GM12878 (cell line): ENCODE measurements at regions not wholly inside any gene's neighbourhood (a gene's known extent, or its start where the extent isn't known, plus 50 kb on each side); places are given as distances from the start of the nearest gene placed in this dataset.

Source experiments
- ATAC-seq: fragments of 200-7000 bp; cut with Tn5 transposase; 3 replicates; pipeline ENCODE4 v1.9.1; 2020; ENCODE audit warnings: mild to moderate bottlenecking, moderate library complexity
- BruUV-seq: library from RNA; stranded (reverse); fragments of 400-500 nt; replicated peaks from 2 replicates; lab custom pipeline; 2021; lab: Mats Ljungman, UMichigan
- CTCF ChIA-PET: fragments of 300-600 bp; sonication (Branson Sonifier 250); formaldehyde crosslinking; extraction: SDS; loops from one replicate; lab custom pipeline; 2021; ENCODE audit warnings: inconsistent platforms; lab: Yijun Ruan, JAX
- POLR2A ChIA-PET: fragments of 350-600 bp; formaldehyde crosslinking; extraction: SDS; loops from one replicate; lab custom pipeline; 2021; ENCODE audit warnings: inconsistent platforms; lab: Charles Lee
- RAD21 ChIA-PET: fragments of 300-600 bp; sonication (Branson Sonifier 250); formaldehyde crosslinking; loops from one replicate; lab custom pipeline; 2023; ENCODE audit warnings: antibody characterized with exemption; ENCODE audit not compliant: unreplicated experiment; lab: Charles Lee
- SMC1A ChIA-PET: fragments of 300-600 bp; sonication (Branson Sonifier 250); formaldehyde crosslinking; loops from one replicate; lab custom pipeline; 2023; ENCODE audit not compliant: unreplicated experiment, uncharacterized antibody; lab: Charles Lee
- DNase-seq: peaks from one replicate; pipeline ENCODE4 v3.0.0-alpha.2; 2011; ENCODE audit warnings: low read depth, low spot score
- FAIRE-seq: peaks from 3 replicates; lab custom pipeline; 2011; peaks lifted over from hg19 to GRCh38; lab: Jason Lieb, UNC
- H2AFZ ChIP-seq: 2 replicates; pipeline ENCODE4 v1.6.0; 2011; ENCODE audit warnings: low read depth, low read length, control low read depth; ENCODE audit not compliant: control insufficient read depth
- H3K27ac ChIP-seq: 2 replicates; pipeline ENCODE4 v1.5.1; 2011; ENCODE audit warnings: control low read depth; ENCODE audit not compliant: control insufficient read depth, insufficient read depth
- H3K27me3 ChIP-seq, 2 experiments: replicated peaks in 1 of 2; 2 replicates each; pipeline versions ENCODE4 v1.6.0 to v1.6.1; 2011; ENCODE audit warnings: low read length in 1 of 2; ENCODE audit not compliant: control insufficient read depth in 2 of 2, insufficient read depth in 2 of 2
- H3K36me3 ChIP-seq, 2 experiments: 2 replicates each; pipeline ENCODE4 v1.5.1; 2011; ENCODE audit warnings: low read length in 1 of 2; ENCODE audit not compliant: control insufficient read depth in 2 of 2, insufficient read depth in 2 of 2
- H3K4me1 ChIP-seq: 2 replicates; pipeline ENCODE4 v1.6.1; 2011; ENCODE audit warnings: mild to moderate bottlenecking, low read length, moderate library complexity, mixed read lengths; ENCODE audit not compliant: control insufficient read depth, insufficient read depth
- H3K4me2 ChIP-seq: 2 replicates; pipeline ENCODE4 v1.6.0; 2011; ENCODE audit warnings: control low read depth; ENCODE audit not compliant: control insufficient read depth, insufficient read depth
- H3K4me3 ChIP-seq: fragments of 200-600 bp; sonication (generic); 2 replicates; pipeline ENCODE4 v1.5.1; 2016
- H3K79me2 ChIP-seq: 2 replicates; pipeline ENCODE4 v1.6.0; 2011; ENCODE audit warnings: low read length; ENCODE audit not compliant: control insufficient read depth, insufficient read depth
- H3K9ac ChIP-seq: 2 replicates; pipeline ENCODE4 v1.8.0; 2011; ENCODE audit warnings: low read length, control low read depth, mixed read lengths; ENCODE audit not compliant: control insufficient read depth, insufficient read depth
- H3K9me3 ChIP-seq: replicated peaks from 3 replicates; pipeline ENCODE4 v1.5.1; 2011; ENCODE audit warnings: mild to moderate bottlenecking, low read length; ENCODE audit not compliant: control insufficient read depth, insufficient read depth
- H4K20me1 ChIP-seq: 2 replicates; pipeline ENCODE4 v1.6.0; 2011; ENCODE audit not compliant: control insufficient read depth, insufficient read depth
- BACH1 ChIP-seq: fragments of 450-650 bp; IDR thresholded peaks from 2 replicates; pipeline ENCODE4 v1.6.1; 2017; ENCODE audit warnings: mild to moderate bottlenecking, borderline replicate concordance
- CHD1 ChIP-seq: IDR thresholded peaks from 2 replicates; pipeline ENCODE4 v1.6.1; 2012; ENCODE audit warnings: low read depth, low read length, improper control_type of control experiment
- EP300 ChIP-seq, 2 experiments: fragments of 150-350 bp in 1 of 2; IDR thresholded peaks; 2 replicates each; pipeline ENCODE4 v1.6.1; 2011 to 2012; ENCODE audit warnings: low read depth in 2 of 2, low read length in 2 of 2, borderline replicate concordance in 1 of 2, improper control_type of control experiment in 1 of 2, inconsistent platforms in 1 of 2; ENCODE audit not compliant: control insufficient read depth in 1 of 2
- NR2C2 ChIP-seq: IDR thresholded peaks from 2 replicates; pipeline ENCODE4 v1.6.1; 2011; ENCODE audit warnings: borderline replicate concordance, low read depth; ENCODE audit not compliant: control insufficient read depth, insufficient read length
- RBBP5 ChIP-seq: fragments of 200-600 bp; sonication (generic); conservative IDR thresholded peaks from 2 replicates; pipeline ENCODE4 v1.6.1; 2016
- RELB ChIP-seq: fragments of 450-650 bp; IDR thresholded peaks from 2 replicates; pipeline ENCODE4 v1.6.1; 2017; ENCODE audit warnings: low read depth, mild to moderate bottlenecking, moderate library complexity
- USF1 ChIP-seq: IDR thresholded peaks from 2 replicates; pipeline ENCODE4 v1.6.1; 2011; ENCODE audit warnings: borderline replicate concordance, low read depth, mild to moderate bottlenecking, moderate library complexity, mixed read lengths, low read length; ENCODE audit not compliant: insufficient read depth; ENCODE audit errors: extremely low read length
- ZBTB40 ChIP-seq: fragments of 450-650 bp; IDR thresholded peaks from 2 replicates; pipeline ENCODE4 v1.6.1; 2016; ENCODE audit warnings: mild to moderate bottlenecking, moderate library complexity, borderline replicate concordance
- WGBS: methylation state at CpG from one replicate; pipeline ENCODE4 v1.1.6; 2016; ENCODE audit warnings: low lambda C conversion rate; ENCODE audit not compliant: insufficient replicate concordance, insufficient coverage; ENCODE audit errors: missing lambda C conversion rate; 5-methylcytosine and 5-hydroxymethylcytosine counted together
- in situ Hi-C: fragments of 300-500 bp; cut with MboI; formaldehyde crosslinking; loops from 9 replicates; pipeline ENCODE4 v1.14.3; 2018; ENCODE audit warnings: mixed read lengths
- intact Hi-C: fragments of 100-400 bp; cut with micrococcal nuclease; formaldehyde crosslinking; loops from one replicate; pipeline ENCODE4 v1.14.2; 2022; ENCODE audit not compliant: unreplicated experiment

GRCh38 chr7:98722402-98722801 lies 105.3 kb downstream of the NPTX2 start:
- in situ Hi-C loops, result no loop called here
- Histone ChIP-seq H3K4me1 (no peaks in the 10 kb centered on the region), H3K36me3 (no peaks in the 10 kb centered on the region), H3K9ac (no peak overlapping the region), H3K27ac (no peak overlapping the region), H3K27me3 (no peaks in the 10 kb centered on the region), H3K4me3 (no peak overlapping the region), H3K4me2 (no peak overlapping the region), H2AFZ (no peak overlapping the region), H4K20me1 (no peaks in the 10 kb centered on the region), H3K9me3 (no peaks in the 10 kb centered on the region), H3K79me2 (no peaks in the 10 kb centered on the region)
- BruUV-seq, result no TSS peak
- DNase-seq (no peak), ATAC-seq (no peak), FAIRE-seq (no peak)
- WGBS, result 9% methylated on average over 4 of the region's 4 CpGs
- intact Hi-C loops, result no loop called here
- ChIA-PET RAD21 (no interaction called here), SMC1A (no interaction called here), POLR2A (no interaction called here), CTCF (interaction anchor here (1.1 kb wide), 1 partner anchor 23 kb away, joined by 4 read pairs; no protein-coding TSS in a partner anchor)
- TF ChIP-seq RBBP5, result no peak
- TF ChIP-seq EP300 (IDR thresholded peaks at IDR 0.05; ENCODE audit: borderline replicate concordance in 1 of 2, control insufficient read depth in 1 of 2, low read depth in 2 of 2, low read length in 2 of 2), result no peak

GRCh38 chr7:98724591-98724990 lies 107.5 kb downstream of the NPTX2 start:
- 46% methylated on average over 6 of the region's 6 CpGs for WGBS
- SMC1A ChIA-PET, result interaction anchor here (0.6 kb wide), 1 partner anchor 15 kb away, joined by 4 read pairs; no protein-coding TSS in a partner anchor
- Histone ChIP-seq H3K4me3 (no peak overlapping the region), H4K20me1 (no peaks in the 10 kb centered on the region), H3K27ac (no peak overlapping the region), H3K79me2 (no peaks in the 10 kb centered on the region), H3K4me2 (no peak overlapping the region), H3K9me3 (no peaks in the 10 kb centered on the region), H3K4me1 (no peaks in the 10 kb centered on the region), H2AFZ (no peak overlapping the region), H3K9ac (no peak overlapping the region), H3K27me3 (no peaks in the 10 kb centered on the region), H3K36me3 (no peaks in the 10 kb centered on the region)
- ATAC-seq (no peak), DNase-seq (no peak), FAIRE-seq (no peak)
- in situ Hi-C loops (no loop called here), intact Hi-C loops (no loop called here)
- BruUV-seq, result no TSS peak
- POLR2A ChIA-PET, result no interaction called here
- CTCF ChIA-PET, result interaction anchor here (1.0 kb wide), 1 partner anchor 11 kb away, joined by 3 read pairs; no protein-coding TSS in a partner anchor
- RAD21 ChIA-PET, result no interaction called here
- TF ChIP-seq NR2C2, result no peak
- no peak for TF ChIP-seq CHD1
- TF ChIP-seq BACH1, result no peak
- no peak for TF ChIP-seq RELB
- no peak for TF ChIP-seq ZBTB40
- TF ChIP-seq USF1, result no peak
